ENCODE measurements at regions not wholly inside any gene's neighbourhood (a gene's known extent, or its start where the extent isn't known, plus 50 kb on each side); places are given as distances from the start of the nearest gene placed in this dataset.

GRCh38 chr5:58359981-58360380 is 99.9 kb downstream of the PLK2 start:
- TF ChIP-seq CTCF (conservative IDR thresholded peaks at IDR 0.05 in 1 of 2, IDR thresholded peaks at IDR 0.05 in 1 of 2; ENCODE audit: extremely low read depth in 1 of 2, insufficient read depth in 1 of 2, low read depth in 1 of 2, low read length in 2 of 2) (no peak), EZH2 (IDR thresholded peaks at IDR 0.05; ENCODE audit: borderline replicate concordance, low read length) (no peak)
